ENCODE measurements at regions not wholly inside any gene's neighbourhood (a gene's known extent, or its start where the extent isn't known, plus 50 kb on each side); places are given as distances from the start of the nearest gene placed in this dataset.

- TF ChIP-seq POLR2AphosphoS5 (IDR thresholded peaks at IDR 0.05) (no peak), CTCF (IDR thresholded peaks at IDR 0.05; ENCODE audit: poor library complexity, severe bottlenecking) (no peak)
These were observed 1854.9 kb downstream of the MAT2B start for GRCh38 chr5:165360366-165360765.
